Ovary (tissue), 3 donors: ENCODE measurements at regions not wholly inside any gene's neighbourhood (a gene's known extent, or its start where the extent isn't known, plus 50 kb on each side); places are given as distances from the start of the nearest gene placed in this dataset.

Source experiments
- CTCF ChIP-seq, 3 donors: fragments of 450-650 bp in 2 of 3; fragments of 200-600 bp in 1 of 3; IDR thresholded peaks; one replicate each; pipeline versions ENCODE4 v1.5.1 to v1.8.0; 2016 to 2022; ENCODE audit warnings: antibody characterized with exemption in 3 of 3, mild to moderate bottlenecking in 1 of 3
- POLR2A ChIP-seq: fragments of 450-650 bp; IDR thresholded peaks from one replicate; pipeline ENCODE4 v1.6.1; 2017; ENCODE audit warnings: antibody characterized with exemption, mild to moderate bottlenecking, moderate library complexity
- donor health status: DM: no; HTN: no; CAD: no.

- TF ChIP-seq POLR2A, result no peak
- no peak for TF ChIP-seq CTCF (IDR thresholded peaks at IDR 0.05)
Measured at GRCh38 chr12:41719214-41719613, 425.5 kb downstream of the GXYLT1 start.
